IMR-90 (cell line): ENCODE measurements at regions not wholly inside any gene's neighbourhood (a gene's known extent, or its start where the extent isn't known, plus 50 kb on each side); places are given as distances from the start of the nearest gene placed in this dataset.

Experiments used
- BHLHE40 ChIP-seq: fragments of 150-350 bp; IDR thresholded peaks from 2 replicates; pipeline ENCODE4 v1.6.1; 2016; ENCODE audit warnings: mild to moderate bottlenecking, low read depth, low read length
- CEBPB ChIP-seq: IDR thresholded peaks from 2 replicates; pipeline ENCODE4 v1.6.1; 2012; ENCODE audit warnings: low read depth, low read length, improper control_type of control experiment
- CTCF ChIP-seq: conservative IDR thresholded peaks from 2 replicates; pipeline ENCODE4 v1.5.1; 2012; ENCODE audit warnings: mild to moderate bottlenecking, low read depth, low read length, improper control_type of control experiment
- ELK1 ChIP-seq: fragments of 150-350 bp; IDR thresholded peaks from 2 replicates; pipeline ENCODE4 v1.6.1; 2016; ENCODE audit warnings: low read depth, mild to moderate bottlenecking, low read length, moderate library complexity, borderline replicate concordance
- FOS ChIP-seq: fragments of 150-350 bp; IDR thresholded peaks from 2 replicates; pipeline ENCODE4 v1.6.1; 2016; ENCODE audit warnings: low read depth, low read length
- MAFK ChIP-seq: IDR thresholded peaks from 2 replicates; pipeline ENCODE4 v1.6.1; 2012; ENCODE audit warnings: low read depth, low read length, improper control_type of control experiment
- MXI1 ChIP-seq: IDR thresholded peaks from 2 replicates; pipeline ENCODE4 v1.6.1; 2012; ENCODE audit warnings: low read depth, mild to moderate bottlenecking, low read length, moderate library complexity, borderline replicate concordance
- POLR2A ChIP-seq: IDR thresholded peaks from 2 replicates; pipeline ENCODE4 v1.6.1; 2012; ENCODE audit warnings: mild to moderate bottlenecking, low read depth, low read length
- RAD21 ChIP-seq: IDR thresholded peaks from 2 replicates; pipeline ENCODE4 v1.6.1; 2012; ENCODE audit warnings: low read length, improper control_type of control experiment
- RCOR1 ChIP-seq: IDR thresholded peaks from 2 replicates; pipeline ENCODE4 v1.6.1; 2012; ENCODE audit warnings: mild to moderate bottlenecking, low read length, improper control_type of control experiment; ENCODE audit not compliant: insufficient replicate concordance
- RFX5 ChIP-seq: IDR thresholded peaks from 2 replicates; pipeline ENCODE4 v1.8.0; 2012; ENCODE audit warnings: low read depth, mild to moderate bottlenecking, low read length, moderate library complexity
- SMC3 ChIP-seq: fragments of 150-350 bp; IDR thresholded peaks from 2 replicates; pipeline ENCODE4 v1.6.1; 2016; ENCODE audit warnings: low read depth, mild to moderate bottlenecking, antibody characterized with exemption, low read length, moderate library complexity

- no peak for TF ChIP-seq RAD21
- TF ChIP-seq MAFK, result no peak
- no peak for TF ChIP-seq POLR2A
- TF ChIP-seq SMC3, result no peak
- TF ChIP-seq CTCF, result no peak
- no peak for TF ChIP-seq BHLHE40
- TF ChIP-seq FOS, result no peak
- TF ChIP-seq MXI1, result no peak
- TF ChIP-seq RFX5, result no peak
- TF ChIP-seq ELK1, result no peak
- TF ChIP-seq CEBPB, result no peak
- TF ChIP-seq RCOR1, result no peak
Observed at GRCh38 chr15:95829062-95829461, 501.4 kb upstream of the NR2F2 start.
